HCT116 (cell line): ENCODE measurements at regions not wholly inside any gene's neighbourhood (a gene's known extent, or its start where the extent isn't known, plus 50 kb on each side); places are given as distances from the start of the nearest gene placed in this dataset.

Source experiments
- CBX3 ChIP-seq: IDR thresholded peaks from 2 replicates; pipeline ENCODE4 v1.6.1; 2012; ENCODE audit warnings: low read depth
- EZH2 ChIP-seq: fragments of 200-600 bp; sonication (generic); IDR thresholded peaks from 2 replicates; pipeline ENCODE4 v1.6.1; 2017; ENCODE audit warnings: antibody characterized with exemption, mixed run types
- EZH2phosphoT487 ChIP-seq: fragments of 200-600 bp; IDR thresholded peaks from 2 replicates; pipeline ENCODE4 v1.6.1; 2018; ENCODE audit warnings: antibody characterized with exemption, borderline replicate concordance
- POLR2A ChIP-seq: IDR thresholded peaks from 2 replicates; pipeline ENCODE4 v1.7.0; 2011; ENCODE audit warnings: borderline replicate concordance; ENCODE audit not compliant: insufficient read depth, insufficient read length; ENCODE audit errors: extremely low read depth
- POLR2AphosphoS5 ChIP-seq: IDR thresholded peaks from 2 replicates; pipeline ENCODE4 v1.6.1; 2011; ENCODE audit warnings: mild to moderate bottlenecking, low read depth, low read length, moderate library complexity
- RAD21 ChIP-seq: IDR thresholded peaks from 2 replicates; pipeline ENCODE4 v1.6.1; 2012; ENCODE audit warnings: low read depth, mild to moderate bottlenecking
- SIN3A ChIP-seq: IDR thresholded peaks from 2 replicates; pipeline ENCODE4 v1.6.1; 2012; ENCODE audit warnings: low read depth
- SP1 ChIP-seq: IDR thresholded peaks from 2 replicates; pipeline ENCODE4 v1.6.1; 2012; ENCODE audit warnings: low read depth
- TCF7L2 ChIP-seq: IDR thresholded peaks from 2 replicates; pipeline ENCODE4 v1.7.0; 2011; ENCODE audit warnings: borderline replicate concordance, inconsistent platforms; ENCODE audit not compliant: insufficient read depth, insufficient read length; ENCODE audit errors: extremely low read depth
- YY1 ChIP-seq: IDR thresholded peaks from 2 replicates; pipeline ENCODE4 v1.6.1; 2011; ENCODE audit warnings: low read length, low read depth, moderate library complexity, mild to moderate bottlenecking; ENCODE audit not compliant: insufficient replicate concordance; ENCODE audit errors: extremely low read depth
- ZNF274 ChIP-seq: fragments of 200-500 bp; sonication (Bioruptor generic); IDR thresholded peaks from 2 replicates; pipeline ENCODE4 v1.6.1; 2014; ENCODE audit warnings: mild to moderate bottlenecking, low read depth, low read length, inconsistent platforms
- TF ChIP-seq, protein P1 (sequence below), 3 experiments: fragments of 200-600 bp in 1 of 3; sonication (generic) in 1 of 3; IDR thresholded peaks in 2 of 3; conservative IDR thresholded peaks in 1 of 3; 2 replicates each; pipeline ENCODE4 v1.5.1; 2012 to 2017; ENCODE audit warnings: low read depth in 2 of 3, low read length in 2 of 3, antibody characterized with exemption in 1 of 3, borderline replicate concordance in 1 of 3, control low read depth in 1 of 3, mild to moderate bottlenecking in 1 of 3, mixed read lengths in 1 of 3, mixed run types in 1 of 3, moderate library complexity in 1 of 3; ENCODE audit not compliant: insufficient read depth in 1 of 3
- TF ChIP-seq, protein P2 (sequence below): IDR thresholded peaks from 2 replicates; pipeline ENCODE4 v1.6.1; 2012; ENCODE audit warnings: low read depth
- TF ChIP-seq, protein P3 (sequence below): IDR thresholded peaks from 2 replicates; pipeline ENCODE4 v1.6.1; 2011; ENCODE audit warnings: mild to moderate bottlenecking, low read length, moderate library complexity; ENCODE audit not compliant: insufficient replicate concordance; ENCODE audit errors: extremely low read depth

DNA sequence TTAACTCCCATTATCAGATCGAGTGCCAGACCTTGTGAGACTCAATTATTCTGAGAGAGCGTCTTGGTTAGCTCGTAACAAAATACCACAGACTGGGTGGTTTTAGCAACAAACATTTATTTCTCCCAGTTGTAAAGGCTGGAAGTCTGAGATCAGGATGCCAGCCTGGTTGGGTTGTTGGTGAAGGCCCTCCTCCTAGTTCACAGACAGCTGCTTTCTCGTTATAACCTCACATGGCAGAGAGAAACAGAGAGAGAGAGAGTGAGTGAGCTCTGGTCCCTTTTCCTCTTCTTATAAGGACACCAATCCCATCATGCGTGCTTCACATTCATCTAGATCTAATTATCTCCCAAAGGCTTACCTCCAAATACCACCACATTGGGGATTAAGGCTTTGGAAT is 114.2 kb upstream of the SLC24A2 start:
- TF ChIP-seq, protein P1, sequence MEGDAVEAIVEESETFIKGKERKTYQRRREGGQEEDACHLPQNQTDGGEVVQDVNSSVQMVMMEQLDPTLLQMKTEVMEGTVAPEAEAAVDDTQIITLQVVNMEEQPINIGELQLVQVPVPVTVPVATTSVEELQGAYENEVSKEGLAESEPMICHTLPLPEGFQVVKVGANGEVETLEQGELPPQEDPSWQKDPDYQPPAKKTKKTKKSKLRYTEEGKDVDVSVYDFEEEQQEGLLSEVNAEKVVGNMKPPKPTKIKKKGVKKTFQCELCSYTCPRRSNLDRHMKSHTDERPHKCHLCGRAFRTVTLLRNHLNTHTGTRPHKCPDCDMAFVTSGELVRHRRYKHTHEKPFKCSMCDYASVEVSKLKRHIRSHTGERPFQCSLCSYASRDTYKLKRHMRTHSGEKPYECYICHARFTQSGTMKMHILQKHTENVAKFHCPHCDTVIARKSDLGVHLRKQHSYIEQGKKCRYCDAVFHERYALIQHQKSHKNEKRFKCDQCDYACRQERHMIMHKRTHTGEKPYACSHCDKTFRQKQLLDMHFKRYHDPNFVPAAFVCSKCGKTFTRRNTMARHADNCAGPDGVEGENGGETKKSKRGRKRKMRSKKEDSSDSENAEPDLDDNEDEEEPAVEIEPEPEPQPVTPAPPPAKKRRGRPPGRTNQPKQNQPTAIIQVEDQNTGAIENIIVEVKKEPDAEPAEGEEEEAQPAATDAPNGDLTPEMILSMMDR (IDR thresholded peaks at IDR 0.05 in 2 of 3, conservative IDR thresholded peaks at IDR 0.05 in 1 of 3; ENCODE audit: borderline replicate concordance in 1 of 3, insufficient read depth in 1 of 3, low read depth in 2 of 3, low read length in 2 of 3) = no peak
- TF ChIP-seq RAD21 (no peak), ZNF274 (no peak), POLR2A (no peak), SIN3A (no peak), EZH2 (no peak), SP1 (no peak), POLR2AphosphoS5 (no peak), EZH2phosphoT487 (no peak), CBX3 (no peak), TCF7L2 (no peak), YY1 (no peak)
- TF ChIP-seq, protein P2, sequence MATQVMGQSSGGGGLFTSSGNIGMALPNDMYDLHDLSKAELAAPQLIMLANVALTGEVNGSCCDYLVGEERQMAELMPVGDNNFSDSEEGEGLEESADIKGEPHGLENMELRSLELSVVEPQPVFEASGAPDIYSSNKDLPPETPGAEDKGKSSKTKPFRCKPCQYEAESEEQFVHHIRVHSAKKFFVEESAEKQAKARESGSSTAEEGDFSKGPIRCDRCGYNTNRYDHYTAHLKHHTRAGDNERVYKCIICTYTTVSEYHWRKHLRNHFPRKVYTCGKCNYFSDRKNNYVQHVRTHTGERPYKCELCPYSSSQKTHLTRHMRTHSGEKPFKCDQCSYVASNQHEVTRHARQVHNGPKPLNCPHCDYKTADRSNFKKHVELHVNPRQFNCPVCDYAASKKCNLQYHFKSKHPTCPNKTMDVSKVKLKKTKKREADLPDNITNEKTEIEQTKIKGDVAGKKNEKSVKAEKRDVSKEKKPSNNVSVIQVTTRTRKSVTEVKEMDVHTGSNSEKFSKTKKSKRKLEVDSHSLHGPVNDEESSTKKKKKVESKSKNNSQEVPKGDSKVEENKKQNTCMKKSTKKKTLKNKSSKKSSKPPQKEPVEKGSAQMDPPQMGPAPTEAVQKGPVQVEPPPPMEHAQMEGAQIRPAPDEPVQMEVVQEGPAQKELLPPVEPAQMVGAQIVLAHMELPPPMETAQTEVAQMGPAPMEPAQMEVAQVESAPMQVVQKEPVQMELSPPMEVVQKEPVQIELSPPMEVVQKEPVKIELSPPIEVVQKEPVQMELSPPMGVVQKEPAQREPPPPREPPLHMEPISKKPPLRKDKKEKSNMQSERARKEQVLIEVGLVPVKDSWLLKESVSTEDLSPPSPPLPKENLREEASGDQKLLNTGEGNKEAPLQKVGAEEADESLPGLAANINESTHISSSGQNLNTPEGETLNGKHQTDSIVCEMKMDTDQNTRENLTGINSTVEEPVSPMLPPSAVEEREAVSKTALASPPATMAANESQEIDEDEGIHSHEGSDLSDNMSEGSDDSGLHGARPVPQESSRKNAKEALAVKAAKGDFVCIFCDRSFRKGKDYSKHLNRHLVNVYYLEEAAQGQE = no peak
- TF ChIP-seq, protein P3, sequence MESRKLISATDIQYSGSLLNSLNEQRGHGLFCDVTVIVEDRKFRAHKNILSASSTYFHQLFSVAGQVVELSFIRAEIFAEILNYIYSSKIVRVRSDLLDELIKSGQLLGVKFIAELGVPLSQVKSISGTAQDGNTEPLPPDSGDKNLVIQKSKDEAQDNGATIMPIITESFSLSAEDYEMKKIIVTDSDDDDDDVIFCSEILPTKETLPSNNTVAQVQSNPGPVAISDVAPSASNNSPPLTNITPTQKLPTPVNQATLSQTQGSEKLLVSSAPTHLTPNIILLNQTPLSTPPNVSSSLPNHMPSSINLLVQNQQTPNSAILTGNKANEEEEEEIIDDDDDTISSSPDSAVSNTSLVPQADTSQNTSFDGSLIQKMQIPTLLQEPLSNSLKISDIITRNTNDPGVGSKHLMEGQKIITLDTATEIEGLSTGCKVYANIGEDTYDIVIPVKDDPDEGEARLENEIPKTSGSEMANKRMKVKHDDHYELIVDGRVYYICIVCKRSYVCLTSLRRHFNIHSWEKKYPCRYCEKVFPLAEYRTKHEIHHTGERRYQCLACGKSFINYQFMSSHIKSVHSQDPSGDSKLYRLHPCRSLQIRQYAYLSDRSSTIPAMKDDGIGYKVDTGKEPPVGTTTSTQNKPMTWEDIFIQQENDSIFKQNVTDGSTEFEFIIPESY = no peak
